ENCODE measurements at regions not wholly inside any gene's neighbourhood (a gene's known extent, or its start where the extent isn't known, plus 50 kb on each side); places are given as distances from the start of the nearest gene placed in this dataset.

- Mint-ChIP-seq H3K27me3 (ENCODE audit: insufficient read depth, low read depth) (peaks cover 2% of the 10 kb centered on the region), H3K4me1 (no peaks in the 10 kb centered on the region), H3K4me3 (no peak overlapping the region), H3K9me3 (no peaks in the 10 kb centered on the region), H3K27ac (no peak overlapping the region), H3K36me3 (no peaks in the 10 kb centered on the region)
- Histone ChIP-seq H4K20me1 (ENCODE audit: low read depth) (no peaks in the 10 kb centered on the region), H3K9me3 (ENCODE audit: low read depth) (no peaks in the 10 kb centered on the region), H3K9ac (no peak overlapping the region), H3K4me1 (peaks cover 11% of the 10 kb centered on the region), H3F3A (ENCODE audit: low read depth) (no peaks in the 10 kb centered on the region), H3K27me3 (no peaks in the 10 kb centered on the region), H3K36me3 (no peaks in the 10 kb centered on the region), H3K27ac (no peak overlapping the region), H3K79me2 (ENCODE audit: low read depth) (no peaks in the 10 kb centered on the region), H2AFZ (replicated peaks) (peak overlapping the region; percentile 73), H3K4me2 (no peak overlapping the region), H3K4me3 (no peak overlapping the region)
- no peak for DNase-seq (ENCODE audit: low spot score)
- TF ChIP-seq EZH2phosphoT487 (IDR thresholded peaks at IDR 0.05) (no peak), CTCF (IDR thresholded peaks at IDR 0.05) (no peak), EZH2 (IDR thresholded peaks at IDR 0.05) (no peak)
These were observed 516.4 kb upstream of the DPH6 start for GRCh38 chr15:36062357-36062756.

- Mint-ChIP-seq H3K9me3 (no peaks in the 10 kb centered on the region), H3K27ac (no peak overlapping the region), H3K36me3 (no peaks in the 10 kb centered on the region), H3K27me3 (ENCODE audit: insufficient read depth, low read depth) (peaks cover 2% of the 10 kb centered on the region), H3K4me3 (no peak overlapping the region), H3K4me1 (no peaks in the 10 kb centered on the region)
- no peaks in the 10 kb centered on the region for H3F3A ChIP-seq (ENCODE audit: low read depth)
- no peak overlapping the region for H3K27ac ChIP-seq
- H3K9ac ChIP-seq: no peak overlapping the region
- peak overlapping the region; percentile 85 for H2AFZ ChIP-seq (replicated peaks)
- H3K4me3 ChIP-seq: no peak overlapping the region
- H4K20me1 ChIP-seq (ENCODE audit: low read depth): no peaks in the 10 kb centered on the region
- DNase-seq (ENCODE audit: low spot score): peak; percentile 16
- no peak overlapping the region for H3K4me2 ChIP-seq
- H3K79me2 ChIP-seq (ENCODE audit: low read depth): no peaks in the 10 kb centered on the region
- TF ChIP-seq EZH2phosphoT487 (IDR thresholded peaks at IDR 0.05) (no peak), CTCF (IDR thresholded peaks at IDR 0.05) (no peak), EZH2 (IDR thresholded peaks at IDR 0.05) (no peak)
- no peaks in the 10 kb centered on the region for H3K9me3 ChIP-seq (ENCODE audit: low read depth)
- peaks cover 11% of the 10 kb centered on the region for H3K4me1 ChIP-seq
- no peaks in the 10 kb centered on the region for H3K36me3 ChIP-seq
- no peaks in the 10 kb centered on the region for H3K27me3 ChIP-seq
These were observed 512.7 kb upstream of the CDIN1 start for GRCh38 chr15:36066757-36067156.

GRCh38 chr15:36067483-36068274, 511.7 kb upstream of the CDIN1 start:
- TF ChIP-seq EZH2 (IDR thresholded peaks at IDR 0.05) (no peak), CTCF (IDR thresholded peaks at IDR 0.05) (no peak), EZH2phosphoT487 (IDR thresholded peaks at IDR 0.05) (no peak)
- H4K20me1 ChIP-seq (ENCODE audit: low read depth): no peaks in the 10 kb centered on the region

More at GRCh38 chr15:36067483-36068274, 511.7 kb upstream of the CDIN1 start:
- H3K4me2 ChIP-seq: no peak overlapping the region
- H3K9me3 ChIP-seq (ENCODE audit: low read depth): no peaks in the 10 kb centered on the region
- no peaks in the 10 kb centered on the region for H3K36me3 ChIP-seq
- peak overlapping the region; percentile 85 for H2AFZ ChIP-seq (replicated peaks)
- H3K4me1 ChIP-seq: peaks cover 8% of the 10 kb centered on the region
- no peak overlapping the region for H3K27ac ChIP-seq
- Mint-ChIP-seq H3K4me3 (no peak overlapping the region), H3K27me3 (ENCODE audit: insufficient read depth, low read depth) (peaks cover 2% of the 10 kb centered on the region), H3K36me3 (no peaks in the 10 kb centered on the region), H3K27ac (no peak overlapping the region), H3K4me1 (no peaks in the 10 kb centered on the region), H3K9me3 (no peaks in the 10 kb centered on the region)
- H3K4me3 ChIP-seq: no peak overlapping the region
- DNase-seq (ENCODE audit: low spot score): no peak
- H3K27me3 ChIP-seq: no peaks in the 10 kb centered on the region
- H3K9ac ChIP-seq: no peak overlapping the region
- no peaks in the 10 kb centered on the region for H3F3A ChIP-seq (ENCODE audit: low read depth)
- H3K79me2 ChIP-seq (ENCODE audit: low read depth): no peaks in the 10 kb centered on the region

Data from neural progenitor cell (in vitro differentiated cells).